Keratinocyte (primary cell): ENCODE measurements at regions not wholly inside any gene's neighbourhood (a gene's known extent, or its start where the extent isn't known, plus 50 kb on each side); places are given as distances from the start of the nearest gene placed in this dataset.

Experiments used
- EZH2 ChIP-seq: IDR thresholded peaks from one replicate; pipeline ENCODE4 v1.6.1; 2012; ENCODE audit warnings: inconsistent platforms, mild to moderate bottlenecking, low read length, moderate library complexity
- TF ChIP-seq, protein P1 (sequence below), 3 experiments: IDR thresholded peaks in 1 of 3; conservative IDR thresholded peaks in 1 of 3; optimal IDR thresholded peaks in 1 of 3; 2 replicates in 2 of 3; 3 replicates in 1 of 3; pipeline versions ENCODE3 to v1.5.1; 2011; ENCODE audit warnings: low read length in 3 of 3, mild to moderate bottlenecking in 3 of 3, moderate library complexity in 2 of 3, control low read depth in 1 of 3, inconsistent platforms in 1 of 3; ENCODE audit not compliant: insufficient read depth in 2 of 3; ENCODE audit errors: extremely low read depth in 1 of 3

DNA sequence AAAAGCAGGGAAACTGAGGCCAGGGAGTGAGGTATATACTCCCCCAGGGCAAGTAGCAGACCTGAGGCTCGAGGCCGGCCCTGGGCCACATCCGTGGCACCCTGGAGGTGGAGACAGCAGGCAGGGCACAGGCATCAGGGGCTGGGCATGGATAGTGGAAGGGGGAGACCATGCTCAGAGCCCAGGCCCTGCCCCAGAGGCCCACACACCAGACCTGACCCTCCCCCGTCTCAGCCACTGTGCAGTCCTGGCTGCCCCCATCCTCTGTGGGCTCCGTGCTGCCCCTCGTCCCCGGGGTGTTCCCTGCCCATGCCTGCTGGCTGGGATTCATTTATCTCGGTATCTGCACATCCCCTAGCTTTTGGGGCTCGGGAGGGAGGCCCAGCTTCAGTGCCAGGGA is 103.1 kb upstream of the NKX1-1 start:
- TF ChIP-seq, protein P1, sequence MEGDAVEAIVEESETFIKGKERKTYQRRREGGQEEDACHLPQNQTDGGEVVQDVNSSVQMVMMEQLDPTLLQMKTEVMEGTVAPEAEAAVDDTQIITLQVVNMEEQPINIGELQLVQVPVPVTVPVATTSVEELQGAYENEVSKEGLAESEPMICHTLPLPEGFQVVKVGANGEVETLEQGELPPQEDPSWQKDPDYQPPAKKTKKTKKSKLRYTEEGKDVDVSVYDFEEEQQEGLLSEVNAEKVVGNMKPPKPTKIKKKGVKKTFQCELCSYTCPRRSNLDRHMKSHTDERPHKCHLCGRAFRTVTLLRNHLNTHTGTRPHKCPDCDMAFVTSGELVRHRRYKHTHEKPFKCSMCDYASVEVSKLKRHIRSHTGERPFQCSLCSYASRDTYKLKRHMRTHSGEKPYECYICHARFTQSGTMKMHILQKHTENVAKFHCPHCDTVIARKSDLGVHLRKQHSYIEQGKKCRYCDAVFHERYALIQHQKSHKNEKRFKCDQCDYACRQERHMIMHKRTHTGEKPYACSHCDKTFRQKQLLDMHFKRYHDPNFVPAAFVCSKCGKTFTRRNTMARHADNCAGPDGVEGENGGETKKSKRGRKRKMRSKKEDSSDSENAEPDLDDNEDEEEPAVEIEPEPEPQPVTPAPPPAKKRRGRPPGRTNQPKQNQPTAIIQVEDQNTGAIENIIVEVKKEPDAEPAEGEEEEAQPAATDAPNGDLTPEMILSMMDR (optimal IDR thresholded peaks at IDR 0.05 in 1 of 3, IDR thresholded peaks at IDR 0.05 in 1 of 3, conservative IDR thresholded peaks at IDR 0.05 in 1 of 3; ENCODE audit: extremely low read depth in 1 of 3, insufficient read depth in 2 of 3, low read length in 3 of 3): no peak
- no peak for TF ChIP-seq EZH2
